ENCODE measurements at regions not wholly inside any gene's neighbourhood (a gene's known extent, or its start where the extent isn't known, plus 50 kb on each side); places are given as distances from the start of the nearest gene placed in this dataset.

DNA sequence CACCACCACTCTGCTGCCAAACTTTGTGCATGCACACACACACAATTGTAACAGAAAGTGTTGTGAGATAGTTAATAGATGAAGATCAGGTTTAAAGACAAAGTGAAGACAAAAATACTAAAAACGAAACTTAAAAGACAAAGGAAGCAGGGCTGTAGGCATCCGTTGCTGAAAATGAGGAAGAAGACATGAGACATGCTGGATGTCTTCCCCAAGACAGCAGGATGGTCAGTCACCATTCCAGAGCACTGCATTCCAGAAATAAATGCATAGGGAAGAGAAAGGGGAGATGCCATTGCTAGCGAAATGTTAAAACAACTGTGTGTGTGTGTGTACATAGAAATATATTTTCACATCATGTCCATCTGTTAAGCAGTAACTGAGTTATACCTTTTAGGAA, 520.1 kb downstream of the SUCLA2 start:
- Histone ChIP-seq H4K20me1 (ENCODE audit: insufficient read depth) (no peaks in the 10 kb centered on the region), H3K4me2 (ENCODE audit: low read length) (no peak overlapping the region), H3K27ac (ENCODE audit: low read length) (no peak overlapping the region), H3K9me2 (ENCODE audit: insufficient read depth, low read length) (no peaks in the 10 kb centered on the region), H3K36me3 (ENCODE audit: insufficient read depth, low read length) (no peaks in the 10 kb centered on the region), H3K9ac (ENCODE audit: low read length) (no peak overlapping the region), H2AFZ (ENCODE audit: low read depth, low read length) (no peak overlapping the region), H3F3A (ENCODE audit: insufficient read depth, low read length, poor library complexity, severe bottlenecking) (no peaks in the 10 kb centered on the region), H3K4me3 (ENCODE audit: low read length) (no peak overlapping the region), H3K9me3 (ENCODE audit: low read length) (no peaks in the 10 kb centered on the region), H3K27me3 (ENCODE audit: insufficient read depth, low read depth, low read length) (no peaks in the 10 kb centered on the region), H3K79me2 (replicated peaks; ENCODE audit: insufficient read depth, low read length) (no peaks in the 10 kb centered on the region)
- no peak for TF ChIP-seq TAF1 (IDR thresholded peaks at IDR 0.05; ENCODE audit: low read depth)
- no peak for TF ChIP-seq RAD21 (conservative IDR thresholded peaks at IDR 0.05)
- no peak for TF ChIP-seq EP300 (conservative IDR thresholded peaks at IDR 0.05; ENCODE audit: poor library complexity, severe bottlenecking)
- TF ChIP-seq, protein P1, sequence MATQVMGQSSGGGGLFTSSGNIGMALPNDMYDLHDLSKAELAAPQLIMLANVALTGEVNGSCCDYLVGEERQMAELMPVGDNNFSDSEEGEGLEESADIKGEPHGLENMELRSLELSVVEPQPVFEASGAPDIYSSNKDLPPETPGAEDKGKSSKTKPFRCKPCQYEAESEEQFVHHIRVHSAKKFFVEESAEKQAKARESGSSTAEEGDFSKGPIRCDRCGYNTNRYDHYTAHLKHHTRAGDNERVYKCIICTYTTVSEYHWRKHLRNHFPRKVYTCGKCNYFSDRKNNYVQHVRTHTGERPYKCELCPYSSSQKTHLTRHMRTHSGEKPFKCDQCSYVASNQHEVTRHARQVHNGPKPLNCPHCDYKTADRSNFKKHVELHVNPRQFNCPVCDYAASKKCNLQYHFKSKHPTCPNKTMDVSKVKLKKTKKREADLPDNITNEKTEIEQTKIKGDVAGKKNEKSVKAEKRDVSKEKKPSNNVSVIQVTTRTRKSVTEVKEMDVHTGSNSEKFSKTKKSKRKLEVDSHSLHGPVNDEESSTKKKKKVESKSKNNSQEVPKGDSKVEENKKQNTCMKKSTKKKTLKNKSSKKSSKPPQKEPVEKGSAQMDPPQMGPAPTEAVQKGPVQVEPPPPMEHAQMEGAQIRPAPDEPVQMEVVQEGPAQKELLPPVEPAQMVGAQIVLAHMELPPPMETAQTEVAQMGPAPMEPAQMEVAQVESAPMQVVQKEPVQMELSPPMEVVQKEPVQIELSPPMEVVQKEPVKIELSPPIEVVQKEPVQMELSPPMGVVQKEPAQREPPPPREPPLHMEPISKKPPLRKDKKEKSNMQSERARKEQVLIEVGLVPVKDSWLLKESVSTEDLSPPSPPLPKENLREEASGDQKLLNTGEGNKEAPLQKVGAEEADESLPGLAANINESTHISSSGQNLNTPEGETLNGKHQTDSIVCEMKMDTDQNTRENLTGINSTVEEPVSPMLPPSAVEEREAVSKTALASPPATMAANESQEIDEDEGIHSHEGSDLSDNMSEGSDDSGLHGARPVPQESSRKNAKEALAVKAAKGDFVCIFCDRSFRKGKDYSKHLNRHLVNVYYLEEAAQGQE (IDR thresholded peaks at IDR 0.05; ENCODE audit: borderline replicate concordance), result no peak
- TF ChIP-seq CTCF (IDR thresholded peaks at IDR 0.05; ENCODE audit: poor library complexity, severe bottlenecking), result no peak
- no peak for TF ChIP-seq MXI1 (conservative IDR thresholded peaks at IDR 0.05; ENCODE audit: poor library complexity, severe bottlenecking)
- TF ChIP-seq POLR2AphosphoS5 (IDR thresholded peaks at IDR 0.05), result no peak
- no peak for TF ChIP-seq SMC3 (conservative IDR thresholded peaks at IDR 0.05; ENCODE audit: poor library complexity)
- TF ChIP-seq EZH2 (IDR thresholded peaks at IDR 0.05; ENCODE audit: borderline replicate concordance, insufficient read depth, low read length, poor library complexity, severe bottlenecking), result no peak

DNA sequence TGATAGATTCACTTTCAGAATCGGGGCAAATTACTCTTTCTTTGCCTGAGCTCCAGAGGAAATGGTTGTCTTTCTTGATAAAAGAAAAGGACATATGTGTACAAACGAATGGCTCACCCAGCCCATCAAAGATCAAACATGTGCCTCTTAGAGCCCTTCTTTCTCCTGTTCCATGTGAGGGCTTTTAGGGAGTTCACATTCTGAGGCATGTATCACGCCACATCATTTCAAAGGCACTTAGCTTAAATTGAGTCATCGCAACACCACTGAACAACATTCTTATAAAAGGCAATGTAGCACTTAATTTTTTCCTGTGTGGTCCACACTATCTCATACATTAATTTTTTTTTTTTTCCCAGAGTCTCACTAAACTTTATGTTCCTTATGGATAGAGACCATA, 521.0 kb downstream of the SUCLA2 start:
- H3K27ac ChIP-seq (ENCODE audit: low read length), result no peak overlapping the region
- H3K4me2 ChIP-seq (ENCODE audit: low read length), result no peak overlapping the region
- H3K9me3 ChIP-seq (ENCODE audit: low read length), result no peaks in the 10 kb centered on the region
- no peaks in the 10 kb centered on the region for H3K9me2 ChIP-seq (ENCODE audit: insufficient read depth, low read length)
- H3K9ac ChIP-seq (ENCODE audit: low read length), result no peak overlapping the region
- no peaks in the 10 kb centered on the region for H3K27me3 ChIP-seq (ENCODE audit: insufficient read depth, low read depth, low read length)
- TF ChIP-seq EZH2 (IDR thresholded peaks at IDR 0.05; ENCODE audit: borderline replicate concordance, insufficient read depth, low read length, poor library complexity, severe bottlenecking) (no peak), SMC3 (conservative IDR thresholded peaks at IDR 0.05; ENCODE audit: poor library complexity) (no peak), TAF1 (IDR thresholded peaks at IDR 0.05; ENCODE audit: low read depth) (no peak), RAD21 (conservative IDR thresholded peaks at IDR 0.05) (no peak), EP300 (conservative IDR thresholded peaks at IDR 0.05; ENCODE audit: poor library complexity, severe bottlenecking) (no peak), POLR2AphosphoS5 (IDR thresholded peaks at IDR 0.05) (no peak), MXI1 (conservative IDR thresholded peaks at IDR 0.05; ENCODE audit: poor library complexity, severe bottlenecking) (no peak), CTCF (IDR thresholded peaks at IDR 0.05; ENCODE audit: poor library complexity, severe bottlenecking) (no peak)
- TF ChIP-seq, protein P1 (IDR thresholded peaks at IDR 0.05; ENCODE audit: borderline replicate concordance), result no peak
- no peaks in the 10 kb centered on the region for H3K36me3 ChIP-seq (ENCODE audit: insufficient read depth, low read length)
- no peak overlapping the region for H3K4me3 ChIP-seq (ENCODE audit: low read length)
- H3F3A ChIP-seq (ENCODE audit: insufficient read depth, low read length, poor library complexity, severe bottlenecking), result no peaks in the 10 kb centered on the region
- no peaks in the 10 kb centered on the region for H4K20me1 ChIP-seq (ENCODE audit: insufficient read depth)
- no peaks in the 10 kb centered on the region for H3K79me2 ChIP-seq (replicated peaks; ENCODE audit: insufficient read depth, low read length)
- H2AFZ ChIP-seq (ENCODE audit: low read depth, low read length), result no peak overlapping the region

All from neural cell (in vitro differentiated cells).